NCI-H345 treated with DMSO at 0.1 percent for 48 hours (cell line): ENCODE measurements at regions not wholly inside any gene's neighbourhood (a gene's known extent, or its start where the extent isn't known, plus 50 kb on each side); places are given as distances from the start of the nearest gene placed in this dataset.

Experiments used
- DNase-seq: peaks from one replicate; lab custom pipeline; 2025; ENCODE audit not compliant: unreplicated experiment; lab: John Stamatoyannopoulos, UW

- no peak for DNase-seq
Measured at GRCh38 chr1:4113897-4114296, 213.8 kb upstream of the C1orf174 start.

GRCh38 chr1:4115191-4115900, 215.3 kb upstream of the C1orf174 start:
- no peak for DNase-seq

- no peak for DNase-seq
Measured at GRCh38 chr1:4117196-4117595, 217.1 kb upstream of the C1orf174 start.

- no peak for DNase-seq
Measured at GRCh38 chr1:4118746-4119515, 218.9 kb upstream of the C1orf174 start.

- no peak for DNase-seq
Measured at GRCh38 chr1:4119516-4120220, 219.6 kb upstream of the C1orf174 start.

GRCh38 chr1:4120557-4121292, 220.7 kb upstream of the C1orf174 start:
- no peak for DNase-seq

- no peak for DNase-seq
Measured at GRCh38 chr1:4121293-4121684, 221.2 kb upstream of the C1orf174 start.

- no peak for DNase-seq
Measured at GRCh38 chr1:4121834-4122512, 221.9 kb upstream of the C1orf174 start.

- DNase-seq: no peak
Measured at GRCh38 chr1:4122513-4123160, 222.6 kb upstream of the C1orf174 start.

- DNase-seq: no peak
Measured at GRCh38 chr1:4124631-4125145, 224.6 kb upstream of the C1orf174 start.

GRCh38 chr1:4126251-4126650, 226.2 kb upstream of the C1orf174 start:
- no peak for DNase-seq

- no peak for DNase-seq
Measured at GRCh38 chr1:4126731-4127591, 226.9 kb upstream of the C1orf174 start.

- DNase-seq: no peak
Measured at GRCh38 chr1:4127592-4128140, 227.6 kb upstream of the C1orf174 start.

GRCh38 chr1:4128616-4129015, 228.5 kb upstream of the C1orf174 start:
- no peak for DNase-seq

- DNase-seq: no peak
Measured at GRCh38 chr1:4129693-4130092, 229.6 kb upstream of the C1orf174 start.

GRCh38 chr1:4130096-4130495, 230.0 kb upstream of the C1orf174 start:
- DNase-seq: no peak

GRCh38 chr1:4131734-4132133, 231.7 kb upstream of the C1orf174 start:
- DNase-seq: no peak

GRCh38 chr1:4132352-4133296, 232.6 kb upstream of the C1orf174 start:
- DNase-seq: no peak
